Natural killer cell (primary cell): ENCODE measurements at regions not wholly inside any gene's neighbourhood (a gene's known extent, or its start where the extent isn't known, plus 50 kb on each side); places are given as distances from the start of the nearest gene placed in this dataset.
"Not testable (repeated sequence)": the region's sequence is repeated elsewhere in the genome, so short reads cannot be mapped to it uniquely, and the experiment has no call there.

Experiments used
- ATAC-seq, 3 donors: fragments of 150-1000 bp in 2 of 3; fragments of 200-7000 bp in 1 of 3; cut with Tn5 transposase; 1 replicate in 1 of 3; 2 replicates in 2 of 3; pipeline ENCODE4 v1.10.0; 2021; ENCODE audit warnings: mild to moderate bottlenecking in 2 of 3, moderate library complexity in 2 of 3
- DNase-seq, 2 donors: peaks; one replicate each; pipeline versions ENCODE4 v3.0.0 to v3.0.0-alpha.2; 2013 to 2021; ENCODE audit warnings: mixed read lengths in 1 of 2
- H3K27ac ChIP-seq: one replicate; pipeline ENCODE4 v1.5.1; 2013; ENCODE audit warnings: mild to moderate bottlenecking, low read length
- H3K27me3 ChIP-seq: one replicate; pipeline ENCODE4 v1.6.1; 2013; ENCODE audit warnings: low read length; ENCODE audit not compliant: control insufficient read depth, insufficient read depth
- H3K36me3 ChIP-seq: one replicate; pipeline ENCODE4 v1.6.1; 2013; ENCODE audit warnings: low read length; ENCODE audit not compliant: control insufficient read depth, insufficient read depth
- H3K4me1 ChIP-seq: one replicate; pipeline ENCODE4 v1.6.1; 2013; ENCODE audit warnings: low read length; ENCODE audit not compliant: control insufficient read depth, insufficient read depth
- H3K4me3 ChIP-seq: one replicate; pipeline ENCODE4 v1.5.1; 2013; ENCODE audit warnings: low read length
- H3K9me3 ChIP-seq: one replicate; pipeline ENCODE4 v1.6.1; 2013; ENCODE audit warnings: low read length; ENCODE audit not compliant: control insufficient read depth, insufficient read depth
- H3K27ac Mint-ChIP-seq, 2 donors: one replicate each; pipeline ENCODE4 v1.8.0; 2022; ENCODE audit warnings: mild to moderate bottlenecking in 2 of 2, mixed read lengths in 2 of 2, moderate library complexity in 1 of 2
- H3K27me3 Mint-ChIP-seq, 2 donors: one replicate each; pipeline ENCODE4 v1.8.0; 2022; ENCODE audit warnings: low read depth in 2 of 2, mixed read lengths in 2 of 2
- H3K36me3 Mint-ChIP-seq: one replicate; pipeline ENCODE4 v1.8.0; 2022; ENCODE audit warnings: mixed read lengths
- H3K4me1 Mint-ChIP-seq, 2 donors: one replicate each; pipeline ENCODE4 v1.8.0; 2022; ENCODE audit warnings: mixed read lengths in 2 of 2
- H3K4me3 Mint-ChIP-seq: one replicate; pipeline ENCODE4 v1.8.0; 2022; ENCODE audit warnings: mild to moderate bottlenecking, moderate library complexity, mixed read lengths
- H3K9me3 Mint-ChIP-seq, 2 donors: one replicate each; pipeline ENCODE4 v1.8.0; 2022; ENCODE audit warnings: mixed read lengths in 2 of 2
- CTCF ChIP-seq: fragments of 200-600 bp; IDR thresholded peaks from one replicate; pipeline ENCODE4 v1.8.0; 2022; ENCODE audit warnings: antibody characterized with exemption
- WGBS: methylation state at CpG from one replicate; pipeline ENCODE4 v1.1.7; 2013; ENCODE audit warnings: missing lambda C conversion rate; ENCODE audit not compliant: insufficient coverage; 5-methylcytosine and 5-hydroxymethylcytosine counted together
- intact Hi-C: fragments of 100-400 bp; cut with micrococcal nuclease; formaldehyde crosslinking; loops from one replicate; pipeline ENCODE4 v1.14.2; 2022

- H3K27me3 ChIP-seq, result no peaks in the 10 kb centered on the region
- Mint-ChIP-seq H3K4me3 (no peak overlapping the region), H3K36me3 (no peaks in the 10 kb centered on the region), H3K27me3 (peaks cover 0 to 3% of the 10 kb centered on the region in 2 donors), H3K4me1 (no peaks in the 10 kb centered on the region), H3K9me3 (peaks cover 0 to 3% of the 10 kb centered on the region in 2 donors), H3K27ac (no peak overlapping the region)
- DNase-seq, result no peak
- no peak for TF ChIP-seq CTCF
- WGBS, result 80% methylated on average over 1 of the region's 1 CpG
- H3K36me3 ChIP-seq, result no peaks in the 10 kb centered on the region
- no peak overlapping the region for H3K27ac ChIP-seq
- intact Hi-C loops, result no loop called here
- no peaks in the 10 kb centered on the region for H3K9me3 ChIP-seq
- no peak for ATAC-seq
- H3K4me3 ChIP-seq, result no peak overlapping the region
- H3K4me1 ChIP-seq, result no peaks in the 10 kb centered on the region
Measured at GRCh38 chr4:127528302-127528701, 104.5 kb upstream of the INTU start.

- H3K27ac Mint-ChIP-seq, H3K27me3 ChIP-seq, H3K4me1 Mint-ChIP-seq, H3K4me1 ChIP-seq, ATAC-seq, H3K9me3 ChIP-seq, H3K36me3 Mint-ChIP-seq, H3K36me3 ChIP-seq, DNase-seq, H3K27me3 Mint-ChIP-seq, H3K9me3 Mint-ChIP-seq, H3K4me3 Mint-ChIP-seq, H3K4me3 ChIP-seq, H3K27ac ChIP-seq, intact Hi-C loops: not testable (repeated sequence)
Measured at GRCh38 chr4:127529879-127530278, 102.9 kb upstream of the INTU start.

GRCh38 chr4:127533028-127533700 lies 99.6 kb upstream of the INTU start:
- H3K4me3 ChIP-seq, result no peak overlapping the region
- no peak overlapping the region for H3K27ac ChIP-seq
- WGBS, result 94% methylated on average over 1 of the region's 1 CpG
- Mint-ChIP-seq H3K27me3 (peaks cover 0 to 3% of the 10 kb centered on the region in 2 donors), H3K4me3 (no peak overlapping the region), H3K4me1 (no peaks in the 10 kb centered on the region), H3K36me3 (no peaks in the 10 kb centered on the region), H3K27ac (no peak overlapping the region), H3K9me3 (peaks cover 0 to 2% of the 10 kb centered on the region in 2 donors)
- no peaks in the 10 kb centered on the region for H3K4me1 ChIP-seq
- no peaks in the 10 kb centered on the region for H3K36me3 ChIP-seq
- no peak for TF ChIP-seq CTCF
- ATAC-seq, result no peak
- intact Hi-C loops, result no loop called here
- H3K9me3 ChIP-seq, result no peaks in the 10 kb centered on the region
- no peaks in the 10 kb centered on the region for H3K27me3 ChIP-seq
- no peak for DNase-seq

GRCh38 chr4:127534041-127534825 lies 98.5 kb upstream of the INTU start:
- no peak overlapping the region for H3K27ac ChIP-seq
- no peaks in the 10 kb centered on the region for H3K9me3 ChIP-seq
- H3K36me3 Mint-ChIP-seq, result no peaks in the 10 kb centered on the region
- ATAC-seq (no peak), DNase-seq (no peak)
- peaks cover 0 to 2% of the 10 kb centered on the region in 2 donors for H3K9me3 Mint-ChIP-seq
- H3K4me1 Mint-ChIP-seq, result no peaks in the 10 kb centered on the region
- no peak for TF ChIP-seq CTCF
- no peaks in the 10 kb centered on the region for H3K36me3 ChIP-seq
- no peaks in the 10 kb centered on the region for H3K4me1 ChIP-seq
- WGBS, result 85% methylated on average over 3 of the region's 4 CpGs
- no peaks in the 10 kb centered on the region for H3K27me3 ChIP-seq
- H3K4me3 ChIP-seq, result no peak overlapping the region
- H3K27me3 Mint-ChIP-seq, result peaks cover 0 to 3% of the 10 kb centered on the region in 2 donors
- intact Hi-C loops, result no loop called here
- H3K4me3 Mint-ChIP-seq, result no peak overlapping the region
- H3K27ac Mint-ChIP-seq, result no peak overlapping the region
